ENCODE measurements at regions not wholly inside any gene's neighbourhood (a gene's known extent, or its start where the extent isn't known, plus 50 kb on each side); places are given as distances from the start of the nearest gene placed in this dataset.

GRCh38 chr2:125596612-125597011 lies 1059.3 kb upstream of the GYPC start:
- TF ChIP-seq EP300 (IDR thresholded peaks at IDR 0.05) (no peak), CTCF (IDR thresholded peaks at IDR 0.05) (no peak), POLR2A (IDR thresholded peaks at IDR 0.05) (no peak)

GRCh38 chr2:125615438-125615837 lies 1040.5 kb upstream of the GYPC start:
- WGBS, 3 donors: 88 to 95% (median 89%) methylated on average over 3 of the region's 3 CpGs
- Histone ChIP-seq H3K27ac (no peak overlapping the region), H3K4me3 (no peak overlapping the region), H3K36me3 (no peaks in the 10 kb centered on the region), H3K9me3 (no peaks in the 10 kb centered on the region), H3K27me3 (no peaks in the 10 kb centered on the region), H3K4me1 (ENCODE audit: insufficient read depth) (no peaks in the 10 kb centered on the region)
- TF ChIP-seq POLR2A (IDR thresholded peaks at IDR 0.05): no peak
- TF ChIP-seq EP300 (IDR thresholded peaks at IDR 0.05): no peak
- no peak for TF ChIP-seq CTCF (IDR thresholded peaks at IDR 0.05)
- intact Hi-C loops (cut with DNase I): no loop called here
- DNase-seq: no peak

More at GRCh38 chr2:125596612-125597011, 1059.3 kb upstream of the GYPC start:
- no peaks in the 10 kb centered on the region for H3K4me1 ChIP-seq (ENCODE audit: insufficient read depth)
- H3K9me3 ChIP-seq: no peaks in the 10 kb centered on the region
- 17 to 22% (median 17%) methylated on average over 3 of the region's 3 CpGs for WGBS, 3 donors
- intact Hi-C loops (cut with DNase I): no loop called here
- no peaks in the 10 kb centered on the region for H3K36me3 ChIP-seq
- DNase-seq: no peak
- no peak overlapping the region for H3K4me3 ChIP-seq
- H3K27ac ChIP-seq: no peak overlapping the region
- H3K27me3 ChIP-seq: no peaks in the 10 kb centered on the region

- no peak for DNase-seq
- 57 to 59% (median 57%) methylated on average over 6 of the region's 6 CpGs for WGBS, 3 donors
- Histone ChIP-seq H3K4me3 (no peak overlapping the region), H3K9me3 (no peaks in the 10 kb centered on the region), H3K36me3 (no peaks in the 10 kb centered on the region), H3K4me1 (ENCODE audit: insufficient read depth) (no peaks in the 10 kb centered on the region), H3K27ac (no peak overlapping the region), H3K27me3 (no peaks in the 10 kb centered on the region)
- intact Hi-C loops (cut with DNase I): no loop called here
- TF ChIP-seq POLR2A (IDR thresholded peaks at IDR 0.05): no peak
- TF ChIP-seq CTCF (IDR thresholded peaks at IDR 0.05): no peak
- TF ChIP-seq EP300 (IDR thresholded peaks at IDR 0.05): no peak
These were observed 1025.6 kb upstream of the GYPC start for GRCh38 chr2:125630377-125630776.

- no peaks in the 10 kb centered on the region for H3K36me3 ChIP-seq
- H3K27me3 ChIP-seq: no peaks in the 10 kb centered on the region
- DNase-seq: no peak
- H3K27ac ChIP-seq: no peak overlapping the region
- H3K4me3 ChIP-seq: no peak overlapping the region
- H3K9me3 ChIP-seq: no peaks in the 10 kb centered on the region
- TF ChIP-seq EP300 (IDR thresholded peaks at IDR 0.05): no peak
- no peak for TF ChIP-seq CTCF (IDR thresholded peaks at IDR 0.05)
- no peak for TF ChIP-seq POLR2A (IDR thresholded peaks at IDR 0.05)
- H3K4me1 ChIP-seq (ENCODE audit: insufficient read depth): no peaks in the 10 kb centered on the region
- intact Hi-C loops (cut with DNase I): no loop called here
These were observed 1021.3 kb upstream of the GYPC start for GRCh38 chr2:125634662-125635061.

GRCh38 chr2:125638345-125638744 lies 1017.6 kb upstream of the GYPC start:
- no peaks in the 10 kb centered on the region for H3K9me3 ChIP-seq
- DNase-seq: no peak
- TF ChIP-seq POLR2A (IDR thresholded peaks at IDR 0.05) (no peak), EP300 (IDR thresholded peaks at IDR 0.05) (no peak), CTCF (IDR thresholded peaks at IDR 0.05) (no peak)
- no peaks in the 10 kb centered on the region for H3K4me1 ChIP-seq (ENCODE audit: insufficient read depth)
- H3K27ac ChIP-seq: no peak overlapping the region
- no peaks in the 10 kb centered on the region for H3K27me3 ChIP-seq
- no peaks in the 10 kb centered on the region for H3K36me3 ChIP-seq
- H3K4me3 ChIP-seq: no peak overlapping the region
- 92 to 93% (median 93%) methylated on average over 1 of the region's 1 CpG for WGBS, 3 donors
- intact Hi-C loops (cut with DNase I): no loop called here
